Adrenal gland (tissue), 9 donors: ENCODE measurements at regions not wholly inside any gene's neighbourhood (a gene's known extent, or its start where the extent isn't known, plus 50 kb on each side); places are given as distances from the start of the nearest gene placed in this dataset.

Experiments used
- DNase-seq, 7 donors: peaks; one replicate each; pipeline ENCODE4 v3.0.0-alpha.2; 2019 to 2020
- H3K27ac ChIP-seq, 5 donors: fragments of 200-600 bp; sonication (generic) in 4 of 5; 1 replicate in 3 of 5; 2 replicates in 2 of 5; pipeline versions ENCODE4 v1.5.1 to v1.8.0; 2016 to 2020; ENCODE audit warnings: mild to moderate bottlenecking in 1 of 5
- H3K27me3 ChIP-seq: fragments of 200-600 bp; 2 replicates; pipeline ENCODE4 v1.8.0; 2021
- H3K36me3 ChIP-seq, 2 donors: fragments of 200-600 bp; replicated peaks in 1 of 2; 1 replicate in 1 of 2; 2 replicates in 1 of 2; pipeline versions ENCODE4 v1.5.1 to v1.8.0; 2018 to 2022
- H3K4me1 ChIP-seq, 2 donors: fragments of 200-600 bp; replicated peaks in 1 of 2; 1 replicate in 1 of 2; 2 replicates in 1 of 2; pipeline versions ENCODE4 v1.5.1 to v1.8.0; 2018 to 2021
- H3K4me3 ChIP-seq, 4 donors: fragments of 200-600 bp; sonication (generic) in 3 of 4; one replicate each; pipeline ENCODE4 v1.5.1; 2016 to 2018
- H3K9me3 ChIP-seq, 3 donors: fragments of 200-600 bp; sonication (generic) in 1 of 3; replicated peaks in 1 of 3; 1 replicate in 2 of 3; 2 replicates in 1 of 3; pipeline versions ENCODE4 v1.5.1 to v1.8.0; 2016 to 2021
- CTCF ChIP-seq, 6 experiments: fragments of 450-650 bp in 4 of 6; fragments of 200-600 bp in 2 of 6; sonication (generic) in 1 of 6; IDR thresholded peaks; 1 replicate in 5 of 6; 2 replicates in 1 of 6; pipeline versions ENCODE4 v1.5.1 to v1.8.0; 2016 to 2021; ENCODE audit warnings: antibody characterized with exemption in 6 of 6, mild to moderate bottlenecking in 2 of 6, moderate library complexity in 1 of 6
- POLR2A ChIP-seq, 2 donors: fragments of 450-650 bp; IDR thresholded peaks; one replicate each; pipeline ENCODE4 v1.6.1; 2017; ENCODE audit warnings: antibody characterized with exemption in 2 of 2, mild to moderate bottlenecking in 2 of 2, moderate library complexity in 1 of 2
- whole genome bisulfite sequencing, 4 donors: extraction: QIAGEN DNeasy Blood & Tissue Kit in 2 of 4; methylation state at CpG; one replicate each; pipeline versions ENCODE4 v1.1.5 to v1.1.7; 2013 to 2017; 5-methylcytosine and 5-hydroxymethylcytosine counted together
- intact Hi-C, 2 donors: fragments of 100-400 bp; cut with DNase I; formaldehyde crosslinking; loops; one replicate each; pipeline versions ENCODE4 v1.14.1 to v1.15.0; 2022 to 2023
- donor health status: healthy with polysubstance abuse.
- donor health status: Bipolar disorder and iron deficiency.
- donor health status: DM: yes; HTN: yes; CAD: no.
- donor health status: DM: no; HTN: no; CAD: no.
- donor health status: DM: no; HTN: no; CAD: no.

- DNase-seq, result no peak
- H3K36me3 ChIP-seq, result no peaks in the 10 kb centered on the region
- 74 to 83% (median 77%) methylated on average over 3 of the region's 3 CpGs for WGBS, 4 donors
- H3K27me3 ChIP-seq, result no peaks in the 10 kb centered on the region
- H3K4me3 ChIP-seq, result no peak overlapping the region
- intact Hi-C loops, result no loop called here
- no peak overlapping the region for H3K27ac ChIP-seq
- no peak for TF ChIP-seq POLR2A (IDR thresholded peaks at IDR 0.05)
- TF ChIP-seq CTCF (IDR thresholded peaks at IDR 0.05), result no peak
- H3K4me1 ChIP-seq, result no peaks in the 10 kb centered on the region
- H3K9me3 ChIP-seq, result no peaks in the 10 kb centered on the region
These were observed 354.2 kb upstream of the PIK3C3 start for GRCh38 chr18:41600693-41601391.

GRCh38 chr18:41599466-41599865, 355.6 kb upstream of the PIK3C3 start:
- H3K27me3 ChIP-seq, result no peaks in the 10 kb centered on the region
- WGBS, 4 donors, result 75 to 85% (median 81%) methylated on average over 3 of the region's 3 CpGs
- H3K4me1 ChIP-seq, result no peaks in the 10 kb centered on the region
- intact Hi-C loops, result no loop called here
- H3K36me3 ChIP-seq, result no peaks in the 10 kb centered on the region
- DNase-seq, result no peak
- TF ChIP-seq POLR2A (IDR thresholded peaks at IDR 0.05) (no peak), CTCF (IDR thresholded peaks at IDR 0.05) (no peak)
- no peak overlapping the region for H3K4me3 ChIP-seq
- H3K9me3 ChIP-seq, result no peaks in the 10 kb centered on the region
- H3K27ac ChIP-seq, result no peak overlapping the region

- no peak overlapping the region for H3K27ac ChIP-seq
- H3K4me1 ChIP-seq, result no peaks in the 10 kb centered on the region
- no peak for TF ChIP-seq POLR2A (IDR thresholded peaks at IDR 0.05)
- no peak for TF ChIP-seq CTCF (IDR thresholded peaks at IDR 0.05)
- H3K4me3 ChIP-seq, result no peak overlapping the region
- H3K36me3 ChIP-seq, result no peaks in the 10 kb centered on the region
- no peaks in the 10 kb centered on the region for H3K9me3 ChIP-seq
- H3K27me3 ChIP-seq, result no peaks in the 10 kb centered on the region
- no peak for DNase-seq
- intact Hi-C loops, result no loop called here
- 54 to 73% (median 60%) methylated on average over 3 of the region's 3 CpGs for WGBS, 4 donors
These were observed 360.5 kb upstream of the PIK3C3 start for GRCh38 chr18:41594582-41594981.

- no peaks in the 10 kb centered on the region for H3K4me1 ChIP-seq
- intact Hi-C loops, result no loop called here
These were observed 361.8 kb upstream of the PIK3C3 start for GRCh38 chr18:41593171-41593675.

More at GRCh38 chr18:41593171-41593675, 361.8 kb upstream of the PIK3C3 start:
- Histone ChIP-seq H3K4me3 (no peak overlapping the region), H3K36me3 (no peaks in the 10 kb centered on the region), H3K9me3 (no peaks in the 10 kb centered on the region), H3K27me3 (no peaks in the 10 kb centered on the region), H3K27ac (no peak overlapping the region)
- no peak for TF ChIP-seq CTCF (IDR thresholded peaks at IDR 0.05)
- no peak for TF ChIP-seq POLR2A (IDR thresholded peaks at IDR 0.05)
- no peak for DNase-seq
